ENCODE measurements at regions not wholly inside any gene's neighbourhood (a gene's known extent, or its start where the extent isn't known, plus 50 kb on each side); places are given as distances from the start of the nearest gene placed in this dataset.

DNA sequence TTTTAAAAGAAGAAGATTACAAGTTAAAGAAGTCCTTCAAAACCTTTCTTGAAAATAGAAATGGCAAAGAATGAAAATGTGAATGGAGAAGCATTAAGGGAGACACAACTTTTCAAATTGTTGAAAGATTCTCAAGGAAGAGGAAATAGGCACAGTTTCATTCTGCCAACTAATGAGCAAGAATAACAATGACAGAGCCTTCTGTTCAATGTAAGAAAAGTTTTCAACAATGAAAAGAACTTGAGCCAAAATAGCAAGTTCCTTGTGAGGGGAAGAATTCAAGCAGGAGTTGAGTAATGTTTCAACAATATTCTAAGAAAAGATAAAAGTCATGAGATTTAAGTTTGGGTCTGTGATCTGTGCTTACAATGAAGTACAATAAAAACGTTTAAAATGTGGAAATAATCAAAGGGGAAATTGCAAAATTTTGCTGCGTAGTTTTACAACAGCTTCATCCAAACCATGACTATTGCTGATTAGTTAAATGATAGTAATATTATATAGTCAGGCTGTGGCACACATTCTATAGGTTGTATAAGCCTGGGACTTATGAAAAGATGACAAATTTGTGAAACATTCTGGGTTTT is 122.6 kb downstream of the METTL4 start:
- no peak overlapping the region for H2BK120ac ChIP-seq (ENCODE audit: insufficient read depth, low read length, poor library complexity)
- H3K4me3 ChIP-seq (ENCODE audit: low read depth, low read length), result no peak overlapping the region
- H2AFZ ChIP-seq (ENCODE audit: insufficient read depth, low read length, poor library complexity), result no peak overlapping the region
- DNase-seq, result peak in 1 of 2 donors; percentile 15
- no peak overlapping the region for H2AK5ac ChIP-seq (ENCODE audit: low read length)
- no peak overlapping the region for H3K18ac ChIP-seq (ENCODE audit: low read length)
- H3K27me3 ChIP-seq (ENCODE audit: insufficient read depth, low read length), result no peaks in the 10 kb centered on the region
- no peak overlapping the region for H4K12ac ChIP-seq (ENCODE audit: low read depth, low read length)
- no peak overlapping the region for H3K14ac ChIP-seq (ENCODE audit: low read length)
- H3K23ac ChIP-seq (ENCODE audit: low read length), result no peak overlapping the region
- no peak overlapping the region for H3K9ac ChIP-seq (ENCODE audit: low read length)
- H3K27ac ChIP-seq (ENCODE audit: low read depth, low read length), result no peak overlapping the region
- WGBS (ENCODE audit: extremely low coverage, insufficient coverage, insufficient read length), result no CpG with 5 or more reads among the region's 2 CpGs
- H2BK12ac ChIP-seq (ENCODE audit: low read length), result no peak overlapping the region
- H3K4ac ChIP-seq (ENCODE audit: low read depth, low read length), result no peak overlapping the region
- H3K79me2 ChIP-seq (ENCODE audit: control insufficient read depth, insufficient read depth, low read length, poor library complexity), result no peaks in the 10 kb centered on the region
- H3K79me1 ChIP-seq (ENCODE audit: low read length), result no peaks in the 10 kb centered on the region
- no peak overlapping the region for H4K8ac ChIP-seq (ENCODE audit: low read depth, low read length)
- no peaks in the 10 kb centered on the region for H3K36me3 ChIP-seq (ENCODE audit: control insufficient read depth in 1 of 2, insufficient read depth in 2 of 2, low read length in 2 of 2)
- H3K9me3 ChIP-seq (ENCODE audit: insufficient read depth, low read depth, low read length), result no peaks in the 10 kb centered on the region
- H2BK5ac ChIP-seq (ENCODE audit: low read depth, low read length, poor library complexity), result no peak overlapping the region
- H4K91ac ChIP-seq (ENCODE audit: low read depth, low read length), result no peak overlapping the region
- no peaks in the 10 kb centered on the region for H3K4me1 ChIP-seq (ENCODE audit: control insufficient read depth in 1 of 2, insufficient read depth in 2 of 2, low read length in 2 of 2)
- no peak overlapping the region for H3K4me2 ChIP-seq (ENCODE audit: low read length)

DNA sequence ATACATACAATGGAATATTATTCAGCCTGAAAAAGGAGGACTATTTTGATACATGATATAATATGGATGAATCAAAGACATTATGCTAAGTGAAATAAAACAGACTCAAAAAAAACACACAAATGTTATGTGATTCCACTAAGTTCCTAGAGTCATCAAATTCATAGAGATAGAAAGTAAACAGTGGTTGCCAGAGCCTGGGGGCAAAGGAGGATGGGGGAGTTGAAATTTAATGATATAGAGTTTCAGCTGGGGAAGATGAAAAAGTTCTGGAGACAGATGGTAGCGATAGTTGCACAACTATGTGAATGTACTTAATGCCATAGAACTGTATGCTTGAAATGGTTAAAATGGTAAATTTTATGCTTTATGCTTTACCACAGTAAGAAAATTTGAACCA is 119.7 kb downstream of the METTL4 start:
- no peaks in the 10 kb centered on the region for H3K36me3 ChIP-seq (ENCODE audit: control insufficient read depth in 1 of 2, insufficient read depth in 2 of 2, low read length in 2 of 2)
- no peaks in the 10 kb centered on the region for H3K79me1 ChIP-seq (ENCODE audit: low read length)
- no peak overlapping the region for H4K8ac ChIP-seq (ENCODE audit: low read depth, low read length)
- H4K91ac ChIP-seq (ENCODE audit: low read depth, low read length), result no peak overlapping the region
- no peak overlapping the region for H2BK12ac ChIP-seq (ENCODE audit: low read length)
- H3K27me3 ChIP-seq (ENCODE audit: insufficient read depth, low read length), result no peaks in the 10 kb centered on the region
- no peak overlapping the region for H3K18ac ChIP-seq (ENCODE audit: low read length)
- H3K4me2 ChIP-seq (ENCODE audit: low read length), result no peak overlapping the region
- H2BK120ac ChIP-seq (ENCODE audit: insufficient read depth, low read length, poor library complexity), result no peak overlapping the region
- no peak for DNase-seq
- no peak overlapping the region for H2AFZ ChIP-seq (ENCODE audit: insufficient read depth, low read length, poor library complexity)
- no peak overlapping the region for H3K9ac ChIP-seq (ENCODE audit: low read length)
- no peaks in the 10 kb centered on the region for H3K9me3 ChIP-seq (ENCODE audit: insufficient read depth, low read depth, low read length)
- no peaks in the 10 kb centered on the region for H3K79me2 ChIP-seq (ENCODE audit: control insufficient read depth, insufficient read depth, low read length, poor library complexity)
- no peak overlapping the region for H2AK5ac ChIP-seq (ENCODE audit: low read length)
- H3K14ac ChIP-seq (ENCODE audit: low read length), result no peak overlapping the region
- no peak overlapping the region for H3K27ac ChIP-seq (ENCODE audit: low read depth, low read length)
- no peak overlapping the region for H2BK5ac ChIP-seq (ENCODE audit: low read depth, low read length, poor library complexity)
- WGBS (ENCODE audit: extremely low coverage, insufficient coverage, insufficient read length), result no CpG with 5 or more reads among the region's 1 CpG
- no peak overlapping the region for H3K4ac ChIP-seq (ENCODE audit: low read depth, low read length)
- no peaks in the 10 kb centered on the region for H3K4me1 ChIP-seq (ENCODE audit: control insufficient read depth in 1 of 2, insufficient read depth in 2 of 2, low read length in 2 of 2)
- no peak overlapping the region for H3K23ac ChIP-seq (ENCODE audit: low read length)
- no peak overlapping the region for H3K4me3 ChIP-seq (ENCODE audit: low read depth, low read length)
- no peak overlapping the region for H4K12ac ChIP-seq (ENCODE audit: low read depth, low read length)

DNA sequence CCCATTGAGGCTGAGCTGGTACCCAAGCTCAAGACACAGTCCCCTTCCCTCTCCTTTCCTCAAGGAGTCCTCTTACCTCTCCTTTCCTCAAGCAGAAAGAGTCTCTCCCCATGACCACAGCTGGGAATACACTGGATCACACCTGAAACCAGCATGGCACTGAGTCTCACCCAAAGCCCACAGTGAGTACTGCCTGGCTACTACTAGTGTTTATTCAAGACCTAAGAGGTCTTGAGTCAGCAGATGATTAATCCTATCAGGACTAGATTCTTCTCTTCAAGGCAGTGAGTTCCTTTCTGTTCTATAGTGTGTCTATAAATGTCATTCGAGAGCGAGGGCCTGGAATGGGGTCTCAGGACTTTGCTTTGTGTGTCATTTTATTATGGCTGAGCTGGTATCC is 111.4 kb downstream of the METTL4 start:
- Histone ChIP-seq H4K8ac (ENCODE audit: low read depth, low read length) (no peak overlapping the region), H3K79me2 (ENCODE audit: control insufficient read depth, insufficient read depth, low read length, poor library complexity) (no peaks in the 10 kb centered on the region), H3K4ac (ENCODE audit: low read depth, low read length) (no peak overlapping the region), H3K4me1 (ENCODE audit: control insufficient read depth in 1 of 2, insufficient read depth in 2 of 2, low read length in 2 of 2) (no peaks in the 10 kb centered on the region), H3K4me3 (ENCODE audit: low read depth, low read length) (no peak overlapping the region), H3K14ac (ENCODE audit: low read length) (no peak overlapping the region), H3K79me1 (ENCODE audit: low read length) (no peaks in the 10 kb centered on the region), H3K23ac (ENCODE audit: low read length) (no peak overlapping the region), H2AFZ (ENCODE audit: insufficient read depth, low read length, poor library complexity) (no peak overlapping the region), H3K9ac (ENCODE audit: low read length) (no peak overlapping the region), H3K9me3 (ENCODE audit: insufficient read depth, low read depth, low read length) (peaks cover 1% of the 10 kb centered on the region), H3K27ac (ENCODE audit: low read depth, low read length) (no peak overlapping the region), H2BK12ac (ENCODE audit: low read length) (no peak overlapping the region), H3K27me3 (ENCODE audit: insufficient read depth, low read length) (no peaks in the 10 kb centered on the region), H2BK5ac (ENCODE audit: low read depth, low read length, poor library complexity) (no peak overlapping the region), H2BK120ac (ENCODE audit: insufficient read depth, low read length, poor library complexity) (no peak overlapping the region), H3K4me2 (ENCODE audit: low read length) (no peak overlapping the region), H2AK5ac (ENCODE audit: low read length) (no peak overlapping the region), H4K91ac (ENCODE audit: low read depth, low read length) (no peak overlapping the region), H4K12ac (ENCODE audit: low read depth, low read length) (no peak overlapping the region), H3K36me3 (ENCODE audit: control insufficient read depth in 1 of 2, insufficient read depth in 2 of 2, low read length in 2 of 2) (no peaks in the 10 kb centered on the region), H3K18ac (ENCODE audit: low read length) (no peak overlapping the region)
- DNase-seq, result no peak
- WGBS (ENCODE audit: extremely low coverage, insufficient coverage, insufficient read length), result no CpG with 5 or more reads among the region's 2 CpGs

DNA sequence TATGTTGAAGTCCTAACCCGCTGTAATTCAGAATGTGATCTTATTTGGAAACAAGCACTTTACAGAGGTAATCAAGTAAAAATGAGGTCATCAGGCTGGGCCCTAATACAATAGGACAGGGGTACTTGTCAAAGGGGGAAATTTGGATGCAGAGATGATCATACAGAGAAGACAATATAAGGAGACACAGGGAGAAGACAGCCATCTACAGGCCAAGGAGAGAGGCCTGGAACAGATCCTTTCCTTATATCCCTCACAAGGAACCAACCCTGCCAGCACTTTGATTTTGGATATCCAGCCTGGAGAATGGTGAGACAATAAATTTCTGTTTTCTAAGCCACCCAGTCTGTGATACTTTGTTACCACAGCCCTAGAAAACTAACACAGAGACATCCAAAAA is 104.3 kb downstream of the METTL4 start:
- Histone ChIP-seq H3K9me3 (ENCODE audit: insufficient read depth, low read depth, low read length) (peaks cover 2% of the 10 kb centered on the region), H3K27ac (ENCODE audit: low read depth, low read length) (no peak overlapping the region), H3K36me3 (ENCODE audit: control insufficient read depth in 1 of 2, insufficient read depth in 2 of 2, low read length in 2 of 2) (no peaks in the 10 kb centered on the region), H3K4me3 (ENCODE audit: low read depth, low read length) (no peak overlapping the region), H4K12ac (ENCODE audit: low read depth, low read length) (no peak overlapping the region), H2AFZ (ENCODE audit: insufficient read depth, low read length, poor library complexity) (no peak overlapping the region), H3K23ac (ENCODE audit: low read length) (no peak overlapping the region), H2BK120ac (ENCODE audit: insufficient read depth, low read length, poor library complexity) (no peak overlapping the region), H3K14ac (ENCODE audit: low read length) (no peak overlapping the region), H2BK5ac (ENCODE audit: low read depth, low read length, poor library complexity) (no peak overlapping the region), H3K4ac (ENCODE audit: low read depth, low read length) (no peak overlapping the region), H4K8ac (ENCODE audit: low read depth, low read length) (no peak overlapping the region), H3K9ac (ENCODE audit: low read length) (no peak overlapping the region), H3K27me3 (ENCODE audit: insufficient read depth, low read length) (no peaks in the 10 kb centered on the region), H3K4me2 (ENCODE audit: low read length) (no peak overlapping the region), H3K79me1 (ENCODE audit: low read length) (no peaks in the 10 kb centered on the region), H3K18ac (ENCODE audit: low read length) (no peak overlapping the region), H2BK12ac (ENCODE audit: low read length) (no peak overlapping the region), H2AK5ac (ENCODE audit: low read length) (no peak overlapping the region), H3K79me2 (ENCODE audit: control insufficient read depth, insufficient read depth, low read length, poor library complexity) (no peaks in the 10 kb centered on the region), H4K91ac (ENCODE audit: low read depth, low read length) (no peak overlapping the region), H3K4me1 (ENCODE audit: control insufficient read depth in 1 of 2, insufficient read depth in 2 of 2, low read length in 2 of 2) (no peaks in the 10 kb centered on the region)
- no peak for DNase-seq
- no CpG with 5 or more reads among the region's 1 CpG for WGBS (ENCODE audit: extremely low coverage, insufficient coverage, insufficient read length)

All from trophoblast cell (in vitro differentiated cells and primary cell).